ENCODE measurements at regions not wholly inside any gene's neighbourhood (a gene's known extent, or its start where the extent isn't known, plus 50 kb on each side); places are given as distances from the start of the nearest gene placed in this dataset.

DNA sequence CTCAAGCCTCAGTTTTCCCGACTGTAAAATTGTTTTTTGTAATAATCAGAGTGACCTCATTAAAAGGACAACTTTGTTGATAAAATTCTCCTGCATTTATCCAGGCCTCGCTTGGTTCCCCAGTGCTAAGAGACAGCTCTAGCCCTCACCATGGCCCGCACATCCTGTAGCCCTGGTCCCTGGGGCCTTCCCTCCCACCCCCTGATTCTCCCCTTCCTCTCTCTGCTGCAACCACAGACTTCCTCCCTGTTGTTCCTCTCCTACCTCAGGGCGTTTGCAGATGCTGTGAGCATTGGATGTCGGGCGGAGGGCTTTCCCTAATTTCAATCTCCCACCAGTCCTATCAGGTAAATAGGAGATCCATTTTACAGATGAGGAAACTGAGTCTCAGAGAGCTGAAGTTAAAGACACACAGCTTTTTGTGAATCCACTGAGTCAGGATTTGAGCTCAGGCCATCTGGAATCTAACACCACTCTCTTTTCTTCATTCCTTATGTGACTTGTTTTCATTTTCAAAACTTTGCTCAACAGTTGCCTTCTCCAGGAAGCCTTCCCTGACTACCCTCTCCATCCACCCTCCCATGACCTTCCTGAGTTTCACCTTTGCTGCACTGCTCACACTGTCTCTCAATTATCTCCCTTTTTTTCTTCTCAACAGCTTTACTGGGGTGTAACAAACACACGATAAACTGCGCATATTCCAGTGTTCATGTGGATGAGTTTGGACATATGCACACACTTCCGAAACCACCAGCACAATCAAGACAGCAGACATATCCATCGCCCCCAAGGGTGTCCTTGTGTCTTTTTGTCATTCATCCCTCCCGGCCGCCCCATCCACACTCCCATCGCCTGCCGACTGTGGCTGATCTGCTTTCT is 107.1 kb downstream of the CEBPB start:
- peak; percentile 36 for FAIRE-seq
- DNase-seq (ENCODE audit: insufficient read length, low spot score), result no peak

DNA sequence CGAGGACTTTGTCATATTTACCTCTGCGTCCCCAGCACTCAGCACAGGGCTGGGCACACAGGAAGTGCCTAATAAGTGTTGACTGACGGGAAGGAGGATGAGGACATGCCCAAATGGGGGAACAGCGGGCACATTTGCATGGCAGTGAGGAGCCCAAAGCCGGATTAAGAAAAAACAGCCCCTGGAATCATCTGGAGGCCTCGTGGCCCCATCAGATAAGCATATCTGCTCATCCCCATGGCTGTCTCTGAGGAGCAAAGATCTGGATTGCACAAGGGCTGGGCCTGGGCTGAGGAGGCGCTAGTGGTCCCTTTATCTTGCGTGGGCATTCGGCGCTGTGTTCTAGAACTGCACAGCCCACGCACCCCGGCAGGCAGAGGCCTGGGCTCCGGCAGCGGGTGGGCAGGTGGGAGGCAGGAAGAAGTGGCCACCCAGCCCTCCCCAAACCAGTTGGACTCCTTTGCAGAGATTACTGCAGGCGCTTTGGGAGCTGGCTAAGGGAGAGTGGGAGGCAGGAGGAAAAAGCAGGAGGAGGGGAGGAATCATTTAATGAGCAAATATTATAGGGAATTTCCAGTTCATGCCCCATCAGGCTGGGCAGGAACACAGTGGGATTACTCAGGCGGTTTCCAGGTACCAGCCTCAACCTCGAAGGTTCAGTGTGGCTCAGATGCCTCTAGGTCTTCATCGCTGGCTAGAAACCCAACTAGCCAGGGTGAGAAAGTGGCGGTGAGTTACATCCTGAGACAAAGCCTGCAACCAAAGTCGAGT is 108.1 kb downstream of the CEBPB start:
- FAIRE-seq, result peak; percentile 66
- no peak for DNase-seq (ENCODE audit: insufficient read length, low spot score)

DNA sequence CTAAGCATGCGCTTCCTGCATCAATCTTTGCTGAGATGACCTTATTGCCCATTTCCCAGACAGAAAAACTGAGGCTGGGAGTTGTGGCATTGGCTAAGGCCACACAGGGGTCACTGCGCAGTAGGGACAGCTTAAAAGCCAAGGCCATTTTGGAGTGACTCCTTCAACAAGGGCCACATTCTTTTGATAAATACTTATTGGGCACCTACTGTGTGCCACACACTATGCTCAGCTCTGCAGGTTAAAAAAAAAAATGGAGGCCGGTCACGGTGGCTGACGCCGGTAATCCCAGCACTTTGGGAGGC is 108.6 kb downstream of the CEBPB start:
- no peak for DNase-seq (ENCODE audit: insufficient read length, low spot score)
- no peak for FAIRE-seq

DNA sequence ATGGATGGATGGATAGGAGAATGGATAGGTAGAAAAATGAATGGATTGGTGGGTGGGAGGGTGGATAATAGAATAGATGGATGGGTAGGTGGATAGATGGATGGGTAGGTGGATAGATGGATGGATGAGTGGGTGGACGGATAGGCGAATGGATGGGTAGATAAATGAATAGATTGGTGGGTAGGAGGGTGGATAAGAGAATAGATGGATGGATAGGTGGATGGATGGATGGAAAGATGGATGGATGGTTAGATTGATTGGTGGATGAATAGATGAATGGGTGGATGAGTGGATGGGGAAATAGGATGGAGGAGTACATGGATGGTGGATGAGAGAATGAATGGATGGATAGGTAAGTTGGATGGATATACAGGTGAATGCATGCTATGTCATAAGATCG is 110.5 kb downstream of the CEBPB start:
- FAIRE-seq (peak; percentile 85), DNase-seq (ENCODE audit: insufficient read length, low spot score) (no peak)

DNA sequence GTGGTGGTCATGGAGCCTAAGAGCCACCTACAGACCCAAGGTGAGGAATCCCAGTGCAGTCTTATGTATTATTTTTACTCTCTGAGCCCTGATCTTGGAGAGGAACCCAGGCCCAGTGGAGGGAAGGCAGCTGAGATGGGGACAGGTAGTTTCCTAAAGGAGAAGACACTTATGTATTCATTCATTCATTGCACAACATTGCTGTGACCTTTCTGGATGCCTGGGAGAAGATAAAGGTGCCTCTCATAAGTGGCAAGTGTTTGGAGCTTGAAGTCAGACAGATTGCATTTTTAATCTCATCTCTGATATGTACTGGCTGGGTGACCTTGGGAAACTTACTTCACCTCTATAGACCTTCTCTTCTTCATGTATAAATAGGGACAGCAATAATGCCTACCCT is 111.1 kb downstream of the CEBPB start:
- no peak for DNase-seq (ENCODE audit: insufficient read length, low spot score)
- FAIRE-seq, result peak; percentile 33

DNA sequence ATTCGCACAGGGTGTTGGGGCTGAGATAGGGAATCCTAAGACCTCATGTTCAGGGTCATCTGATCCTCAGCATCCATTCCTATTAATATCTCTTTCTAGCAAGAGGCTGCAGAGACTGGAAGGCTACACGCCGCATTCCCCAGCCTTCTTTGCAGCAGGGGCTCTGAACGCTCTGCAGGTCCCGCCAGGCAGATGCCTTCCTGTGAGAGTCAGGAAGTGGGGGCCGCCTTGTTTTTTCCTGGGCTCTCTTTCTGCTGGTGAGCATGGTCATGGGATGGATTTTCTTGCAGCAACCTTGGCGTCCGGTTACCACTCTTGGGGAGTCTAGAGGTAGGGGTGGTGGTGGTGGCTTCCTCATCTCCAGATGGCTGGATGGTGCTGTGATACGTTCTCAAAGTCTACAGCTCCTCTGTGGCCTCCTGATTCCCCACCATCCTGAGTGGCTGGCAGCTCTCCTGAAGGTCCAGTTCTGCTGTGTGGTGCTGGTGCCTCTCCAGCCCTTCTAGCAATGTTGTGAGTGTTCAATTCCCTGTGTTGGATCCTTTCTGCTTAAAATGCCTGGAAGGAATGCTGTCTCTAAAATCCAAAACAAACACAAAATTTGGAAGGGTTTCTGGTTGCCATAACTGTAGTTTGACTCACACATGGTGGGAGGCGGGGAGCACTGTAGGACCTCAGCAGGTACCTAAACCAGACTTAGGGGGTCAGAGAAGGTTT is 111.9 kb downstream of the CEBPB start:
- no peak for DNase-seq (ENCODE audit: insufficient read length, low spot score)
- FAIRE-seq, result no peak

DNA sequence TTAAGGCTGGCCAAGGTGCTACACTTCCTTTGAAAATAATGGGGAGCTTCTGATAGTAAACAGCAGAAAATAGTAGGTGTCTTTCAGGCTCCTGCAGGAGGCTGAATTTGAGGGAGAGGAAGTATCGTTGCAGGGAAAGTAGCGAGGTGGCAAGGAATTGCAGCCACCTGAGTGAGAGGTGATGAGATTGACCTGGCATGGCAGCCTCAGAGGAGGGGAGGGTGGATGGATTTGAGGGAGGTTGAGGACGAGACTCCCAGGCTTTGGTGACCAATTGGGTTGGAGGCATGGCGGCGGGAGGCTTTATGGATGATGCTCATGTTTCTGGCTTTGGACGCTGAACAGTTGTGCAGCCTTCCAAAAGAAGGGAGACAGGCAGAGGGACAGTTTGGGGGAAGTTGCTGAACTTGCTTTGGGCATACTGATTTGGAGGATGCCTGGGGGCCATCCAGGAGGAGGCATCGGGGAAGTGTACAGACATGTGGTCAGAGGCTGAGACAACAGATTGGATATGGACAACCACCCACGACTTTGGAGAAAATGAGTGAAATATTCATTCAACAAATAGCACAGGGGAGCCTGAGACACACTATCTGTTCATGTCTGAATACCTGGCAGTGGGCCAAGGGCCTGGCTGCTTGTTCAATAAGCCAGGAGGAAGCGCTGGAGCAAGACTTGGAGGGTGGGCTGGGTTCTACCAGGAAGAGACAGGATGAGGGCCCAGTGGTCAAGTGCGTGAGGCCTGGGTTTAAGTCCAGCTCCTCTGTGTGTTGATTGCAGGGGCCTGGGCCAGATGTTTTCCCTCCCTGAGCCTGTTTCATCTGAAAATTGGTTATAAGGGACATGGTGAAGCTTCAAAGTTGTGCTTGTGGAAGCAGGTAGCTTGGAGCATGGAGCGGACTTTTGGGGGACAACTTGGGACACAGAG is 113.2 kb downstream of the CEBPB start:
- no peak for FAIRE-seq
- DNase-seq (ENCODE audit: insufficient read length, low spot score), result no peak

DNA sequence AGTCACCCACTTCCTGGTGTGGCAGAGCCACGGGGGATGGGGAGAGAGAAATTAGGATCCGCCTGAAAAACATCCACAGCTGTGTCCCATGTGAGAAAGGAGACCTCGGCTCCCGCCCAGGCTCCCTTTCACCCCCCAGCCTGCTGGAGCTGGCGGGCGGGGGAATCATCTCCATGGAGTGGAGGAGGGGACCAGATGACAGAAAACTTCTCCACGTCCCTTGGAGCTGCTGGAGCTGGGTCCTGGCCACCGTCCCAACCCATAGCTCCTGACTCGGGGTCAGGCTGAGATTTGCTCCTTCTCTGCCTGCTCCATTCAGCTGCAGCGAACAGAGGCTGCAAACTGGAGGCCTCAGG is 113.8 kb downstream of the CEBPB start:
- no peak for DNase-seq (ENCODE audit: insufficient read length, low spot score)
- no peak for FAIRE-seq

DNA sequence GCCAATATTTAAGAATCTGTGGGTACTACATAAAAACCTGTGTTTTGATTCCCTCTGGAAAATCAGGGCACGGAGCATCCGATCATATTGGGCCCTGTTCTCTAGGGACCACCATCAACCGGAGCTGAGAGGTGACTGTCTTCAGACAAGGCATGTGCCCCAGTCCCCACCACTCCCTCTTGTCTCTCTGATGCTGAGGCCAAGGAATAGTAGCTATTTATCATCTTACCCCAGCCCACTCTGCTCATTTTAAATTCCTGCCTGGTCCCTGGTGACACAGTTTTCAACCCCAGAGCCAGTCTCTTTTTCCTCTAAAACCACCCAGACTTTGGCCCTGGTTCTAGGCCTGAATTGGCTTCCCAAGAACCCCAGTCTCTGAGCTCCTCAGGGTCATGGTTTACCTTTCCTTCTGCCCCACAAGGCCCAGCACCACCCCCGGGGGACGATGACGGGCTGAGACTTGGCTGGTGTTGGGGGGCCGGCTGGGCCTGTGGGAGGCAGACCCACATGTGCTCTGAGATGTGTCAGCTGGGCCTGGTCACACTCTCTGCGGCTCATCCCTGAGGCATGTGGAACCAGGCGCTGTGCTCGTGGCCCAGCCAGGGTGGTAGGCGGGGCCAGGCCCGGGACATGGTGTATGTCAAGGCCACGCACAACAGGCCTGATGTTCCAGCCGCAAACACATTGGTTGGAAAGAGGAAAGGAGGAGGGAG is 114.4 kb downstream of the CEBPB start:
- DNase-seq (ENCODE audit: insufficient read length, low spot score) (no peak), FAIRE-seq (no peak)

DNA sequence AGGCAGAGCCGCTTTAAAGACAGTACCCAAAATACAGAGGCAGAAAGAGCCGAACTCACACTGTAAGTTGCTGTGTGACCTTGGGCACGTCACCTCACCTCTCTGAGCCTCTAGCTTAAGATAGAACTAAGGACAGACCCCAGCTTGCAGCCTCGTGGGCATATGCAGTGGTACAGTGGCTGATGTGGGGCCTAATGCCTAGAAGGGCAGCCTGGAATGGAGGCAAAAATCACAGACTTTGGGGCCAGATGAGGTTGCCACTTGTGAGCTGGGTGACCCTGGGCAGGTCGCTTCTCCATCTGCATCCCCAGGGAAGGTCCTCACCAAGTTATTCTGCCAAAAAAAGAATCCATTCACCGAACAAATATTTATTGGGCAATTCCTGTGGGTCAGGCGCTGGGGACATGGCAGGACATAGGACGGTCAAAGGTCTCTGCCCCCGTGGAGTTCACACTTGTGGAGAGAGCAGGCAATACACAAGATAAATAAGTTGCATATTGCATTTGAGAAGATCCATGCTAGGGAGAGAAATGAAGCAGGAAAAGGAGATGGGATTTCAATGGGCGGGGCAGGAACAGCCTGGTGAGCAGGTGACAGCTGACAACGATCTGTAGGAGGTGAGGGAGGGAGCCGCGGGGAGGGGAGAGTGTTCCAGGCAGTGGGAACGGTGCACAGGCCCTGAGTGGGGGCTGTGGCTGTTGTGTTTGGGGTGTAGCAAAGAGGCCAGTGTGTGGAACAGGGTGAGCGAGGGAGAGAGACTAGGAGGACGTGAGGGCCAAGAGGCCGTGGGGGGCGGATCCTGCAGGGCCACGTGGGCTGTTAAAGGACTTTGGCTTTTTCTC is 115.2 kb downstream of the CEBPB start:
- FAIRE-seq, result no peak
- no peak for DNase-seq (ENCODE audit: insufficient read length, low spot score)

DNA sequence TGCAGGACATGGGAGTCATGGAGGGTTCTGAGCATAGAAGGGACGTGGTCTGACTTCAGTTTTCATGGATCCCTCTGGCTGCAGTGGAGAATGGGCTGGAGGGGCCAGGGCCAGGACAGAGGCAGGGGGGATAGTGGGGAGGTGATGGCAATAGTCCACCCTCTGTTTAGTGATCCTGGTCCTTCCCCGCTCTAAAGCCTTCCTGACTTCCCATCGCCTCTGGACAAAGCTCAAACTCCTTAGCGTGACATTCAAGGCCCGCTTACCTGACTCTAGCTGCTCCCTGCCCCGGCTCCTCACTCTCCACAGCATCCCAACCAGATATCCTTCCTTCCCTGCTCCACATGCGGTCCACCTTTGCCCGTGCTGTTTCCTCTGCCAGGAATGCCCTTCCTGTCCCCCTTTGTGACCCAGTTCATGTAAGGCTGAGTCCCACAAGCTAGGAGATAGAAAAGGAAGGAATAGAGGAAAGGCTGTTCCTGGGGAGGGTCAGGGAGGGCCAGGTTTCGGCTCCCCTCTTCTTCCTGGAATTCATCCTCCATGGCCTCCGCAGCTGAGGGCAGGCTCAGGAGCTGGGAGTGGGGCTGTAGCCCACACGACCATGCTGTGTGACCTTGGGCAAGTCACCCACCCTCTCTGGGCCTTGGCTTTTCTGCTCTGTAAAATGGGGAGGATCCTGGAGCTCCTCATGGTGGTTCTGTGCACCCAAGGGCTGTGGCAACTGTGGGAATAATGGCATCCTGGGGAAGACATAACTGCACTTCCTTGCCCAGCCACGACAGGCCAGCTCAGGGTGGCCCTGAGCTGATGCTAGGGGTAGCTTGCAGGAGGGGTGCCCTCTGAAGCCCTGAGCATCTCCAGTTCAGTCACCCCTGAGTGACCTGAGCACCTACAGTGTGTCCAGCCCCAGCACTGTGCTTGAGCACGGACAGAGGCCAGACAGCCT is 116.1 kb downstream of the CEBPB start:
- DNase-seq (ENCODE audit: insufficient read length, low spot score), result no peak
- FAIRE-seq, result no peak

DNA sequence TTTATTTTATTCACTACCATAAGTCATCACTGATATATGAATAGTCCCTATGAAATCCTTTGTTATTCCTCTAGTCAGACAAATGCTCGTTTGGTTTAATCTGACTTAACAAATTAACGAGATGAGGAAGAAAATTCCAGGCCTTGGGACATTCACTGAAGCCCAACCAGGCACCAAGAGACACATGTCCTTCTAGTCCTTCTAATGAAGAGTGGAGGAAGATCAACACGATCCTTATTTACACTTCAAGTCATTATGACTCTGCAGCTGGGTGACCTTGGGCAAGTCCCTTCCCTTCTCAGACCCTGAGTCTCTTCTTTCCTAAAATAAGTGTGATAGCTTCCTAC is 117.5 kb downstream of the CEBPB start:
- DNase-seq (ENCODE audit: insufficient read length, low spot score), result no peak
- no peak for FAIRE-seq

DNA sequence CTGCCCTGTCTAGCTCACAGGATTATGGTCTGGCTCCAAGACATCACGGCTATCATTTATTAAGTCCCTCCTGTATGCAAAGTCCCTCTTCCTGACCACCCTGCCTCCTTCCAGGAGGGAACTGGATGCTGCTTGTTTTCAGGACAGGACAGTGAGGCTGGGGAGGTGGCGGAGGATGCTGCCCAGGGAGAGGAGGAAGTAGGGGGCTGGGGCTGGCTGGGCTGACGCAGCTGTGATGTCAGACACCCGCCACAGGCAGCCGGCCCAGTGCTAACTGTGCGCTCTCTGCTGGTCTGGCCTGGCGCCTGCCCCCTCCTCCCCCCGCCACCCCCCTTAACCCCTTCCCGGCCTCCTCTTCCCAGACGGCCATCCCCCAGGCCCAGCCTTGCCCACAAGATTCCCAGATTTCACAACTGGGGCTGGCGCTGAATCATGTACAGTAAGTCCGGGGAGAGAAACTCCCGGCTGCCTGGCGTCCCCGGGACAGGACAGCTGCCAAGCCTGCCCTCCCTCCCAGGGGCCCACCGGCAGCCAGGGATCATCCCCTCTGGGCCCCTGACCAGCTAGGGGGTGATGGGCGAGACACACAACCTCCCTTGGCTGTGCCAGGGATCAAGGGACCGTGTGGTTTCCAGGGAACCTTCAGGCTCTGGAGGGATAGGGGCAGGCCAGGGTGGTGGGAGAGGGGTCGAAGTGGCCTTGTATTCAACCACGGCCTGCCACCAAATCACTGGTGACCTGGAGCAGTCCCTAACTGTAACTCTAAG is 118.1 kb downstream of the CEBPB start:
- DNase-seq (ENCODE audit: insufficient read length, low spot score) (peak; percentile 100), FAIRE-seq (peak; percentile 97)

DNA sequence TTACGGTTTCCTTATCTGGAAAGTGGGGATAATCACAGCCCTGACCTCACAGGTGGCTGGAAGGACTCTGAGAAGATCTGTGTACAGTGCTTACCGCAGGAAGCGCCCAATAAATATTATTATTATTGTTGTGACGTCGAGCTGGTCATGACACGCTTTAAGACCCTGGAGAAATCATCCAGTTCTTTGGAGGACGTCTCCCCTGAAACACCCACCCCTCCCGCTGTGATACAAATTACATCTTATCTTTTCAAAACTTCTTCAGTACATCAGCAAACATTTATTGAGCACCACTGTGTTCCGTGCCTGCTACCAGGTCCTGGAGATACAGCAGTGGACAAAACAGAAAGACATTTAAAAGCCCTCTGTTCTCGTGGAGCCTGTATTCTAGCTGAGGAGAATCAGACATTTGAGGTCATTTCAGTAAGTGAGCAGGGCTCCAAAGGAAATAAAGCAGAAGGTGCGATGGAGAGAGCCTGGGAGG is 118.7 kb downstream of the CEBPB start:
- FAIRE-seq (no peak), DNase-seq (ENCODE audit: insufficient read length, low spot score) (no peak)

DNA sequence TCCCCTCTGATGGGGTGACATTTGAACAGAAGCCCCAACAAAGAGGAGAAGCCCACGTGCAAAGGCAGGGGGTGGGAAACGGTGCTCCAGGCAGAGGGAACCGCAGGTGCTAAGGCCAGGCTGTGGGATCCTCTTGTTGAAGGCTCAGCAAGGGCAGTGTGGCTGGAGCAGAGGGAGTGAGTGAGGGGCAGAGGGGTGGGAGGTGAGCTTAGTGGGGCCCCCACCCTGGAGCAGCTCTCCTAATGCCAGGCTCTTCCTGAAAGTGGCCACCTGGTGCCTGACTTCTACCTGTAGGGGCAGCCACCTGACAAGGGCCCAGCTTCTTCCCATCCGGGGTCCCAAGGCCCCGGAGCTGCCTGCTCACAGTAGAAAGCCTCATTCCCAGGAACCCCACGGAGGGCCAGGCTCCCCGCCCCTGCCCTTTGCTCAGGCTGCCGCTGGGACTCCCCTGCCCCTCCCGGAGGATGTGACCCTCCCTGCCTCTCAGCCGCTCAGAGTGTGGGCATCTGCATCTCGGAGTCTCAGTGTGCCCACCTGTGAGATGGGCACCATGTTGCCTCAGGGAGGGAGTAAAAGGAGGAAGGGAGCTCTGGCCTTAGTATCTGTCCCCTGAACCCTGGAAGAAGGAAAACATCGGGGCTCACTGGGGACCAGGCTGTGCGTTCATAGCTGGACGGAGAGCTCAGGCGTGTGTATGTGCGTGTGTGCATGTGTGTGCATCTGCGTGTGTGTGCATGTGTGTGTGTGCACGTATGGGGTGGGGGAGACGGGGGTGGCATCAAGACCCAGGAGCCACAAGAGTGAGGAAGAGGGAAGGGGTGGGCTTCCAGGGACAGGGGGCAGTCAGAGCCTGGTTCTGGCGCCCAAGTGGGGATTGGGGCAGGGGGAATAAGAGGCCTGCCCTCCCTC is 119.4 kb downstream of the CEBPB start:
- FAIRE-seq, result peak; percentile 23
- no peak for DNase-seq (ENCODE audit: insufficient read length, low spot score)

DNA sequence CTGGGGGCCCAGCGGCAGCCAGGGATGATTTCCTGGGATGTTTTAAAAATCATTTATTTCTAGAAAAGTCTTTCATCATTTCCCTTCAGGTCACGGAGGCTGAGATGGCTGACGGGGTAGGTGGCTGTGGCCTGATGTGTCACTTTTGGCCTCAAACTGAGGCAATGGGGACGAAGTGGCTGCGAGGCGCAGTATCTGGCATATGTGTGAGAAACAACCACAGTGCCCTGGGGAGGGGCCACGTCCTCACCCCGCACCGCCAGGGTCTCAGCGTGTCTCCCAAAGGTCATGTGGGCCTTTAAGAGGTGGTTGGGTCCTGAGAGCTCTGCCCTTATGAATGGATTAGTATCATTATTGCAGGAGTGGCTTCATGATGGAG is 120.0 kb downstream of the CEBPB start:
- no peak for FAIRE-seq
- DNase-seq (ENCODE audit: insufficient read length, low spot score), result no peak
